NT2/D1 (cell line): ENCODE measurements at regions not wholly inside any gene's neighbourhood (a gene's known extent, or its start where the extent isn't known, plus 50 kb on each side); places are given as distances from the start of the nearest gene placed in this dataset.

ENCODE experiments used
- SUZ12 ChIP-seq: IDR thresholded peaks from 2 replicates; pipeline ENCODE4 v1.6.1; 2011; ENCODE audit not compliant: insufficient read length, insufficient read depth; ENCODE audit errors: extremely low read depth
- YY1 ChIP-seq: IDR thresholded peaks from 2 replicates; pipeline ENCODE4 v1.6.1; 2011; ENCODE audit not compliant: insufficient read length, insufficient read depth
- ZNF274 ChIP-seq: IDR thresholded peaks from 2 replicates; pipeline ENCODE4 v1.6.1; 2011; ENCODE audit warnings: mild to moderate bottlenecking, low read depth, low read length

- TF ChIP-seq YY1, result no peak
- TF ChIP-seq ZNF274, result no peak
- no peak for TF ChIP-seq SUZ12
Observed at GRCh38 chr14:29030121-29030520, 263.5 kb downstream of the FOXG1 start.
